NCI-H2081 treated with DMSO at 0.1 percent for 48 hours (cell line): ENCODE measurements at regions not wholly inside any gene's neighbourhood (a gene's known extent, or its start where the extent isn't known, plus 50 kb on each side); places are given as distances from the start of the nearest gene placed in this dataset.
"Not testable (repeated sequence)": the region's sequence is repeated elsewhere in the genome, so short reads cannot be mapped to it uniquely, and the experiment has no call there.

ENCODE experiments used
- DNase-seq: peaks from one replicate; lab custom pipeline; 2025; lab: John Stamatoyannopoulos, UW

DNA sequence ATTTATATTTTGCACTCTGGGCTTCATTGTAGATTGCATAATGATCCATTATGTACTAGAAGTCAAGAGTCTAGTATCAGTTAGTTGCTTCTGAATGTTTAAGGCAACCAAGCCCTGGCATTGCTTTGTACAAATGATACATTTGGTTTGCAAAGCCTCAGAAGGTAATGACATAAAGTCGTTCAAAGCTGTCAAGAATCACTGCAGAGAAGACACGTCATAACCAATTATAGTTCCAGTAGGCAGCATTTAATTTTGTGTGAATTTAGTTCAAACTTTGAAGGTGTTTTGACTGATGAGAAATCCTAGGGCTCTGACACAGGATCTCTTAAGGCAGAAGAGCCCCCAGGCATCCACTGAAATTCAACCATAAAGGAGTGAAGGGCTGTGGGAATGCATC lies 163.0 kb upstream of the KRR1 start:
- no peak for DNase-seq

GRCh38 chr12:75672200-75672599 lies 160.8 kb upstream of the KRR1 start:
- DNase-seq = no peak

- no peak for DNase-seq
Observed at GRCh38 chr12:75670216-75670615, 158.8 kb upstream of the KRR1 start.

DNA sequence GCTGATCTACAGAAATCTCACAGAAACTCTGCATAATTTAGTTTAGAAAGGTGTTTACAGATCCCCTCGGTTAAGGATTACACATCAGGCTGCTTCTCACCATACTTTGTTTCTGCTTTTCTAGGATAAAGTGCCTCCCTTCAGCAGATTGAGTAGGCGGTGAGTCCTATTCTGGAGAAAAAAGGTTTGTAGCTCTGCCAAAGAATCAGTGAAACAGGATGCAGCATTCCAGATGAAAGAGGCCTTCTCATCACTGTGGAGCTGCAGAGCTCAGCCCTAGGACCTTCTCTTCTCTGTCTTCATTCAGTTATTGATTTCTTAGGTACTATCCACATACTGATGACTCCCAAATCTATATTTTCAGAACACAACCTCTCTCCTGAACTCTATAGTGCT lies 155.5 kb upstream of the KRR1 start:
- no peak for DNase-seq

- no peak for DNase-seq
Observed at GRCh38 chr12:75666126-75666938, 154.9 kb upstream of the KRR1 start.

- DNase-seq = no peak
Observed at GRCh38 chr12:75665216-75665615, 153.8 kb upstream of the KRR1 start.

GRCh38 chr12:75662511-75663159 lies 151.2 kb upstream of the KRR1 start:
- no peak for DNase-seq

GRCh38 chr12:75661908-75662307 lies 150.5 kb upstream of the KRR1 start:
- DNase-seq = no peak

- DNase-seq = no peak
Observed at GRCh38 chr12:75660805-75661404, 149.5 kb upstream of the KRR1 start.

DNA sequence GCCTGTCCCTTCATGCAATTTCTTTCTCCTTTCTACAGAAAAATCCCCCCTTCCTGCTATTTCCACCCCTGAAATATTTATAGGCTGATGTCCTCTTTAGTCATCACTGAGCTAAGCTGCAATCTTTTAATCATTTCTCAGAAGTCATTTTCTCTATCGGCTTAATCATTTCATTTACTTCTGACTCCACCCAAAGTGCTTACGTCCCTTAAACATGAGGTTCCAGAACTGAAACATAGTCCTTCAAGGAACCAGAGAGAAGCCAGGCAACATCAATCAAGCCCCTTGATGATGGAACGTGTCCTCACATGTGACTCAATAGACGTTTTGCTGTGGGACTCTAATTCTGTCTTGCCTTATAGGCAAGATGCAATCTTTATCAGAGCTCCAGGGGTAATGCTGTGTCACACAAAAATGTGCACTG lies 148.7 kb upstream of the KRR1 start:
- no peak for DNase-seq

DNA sequence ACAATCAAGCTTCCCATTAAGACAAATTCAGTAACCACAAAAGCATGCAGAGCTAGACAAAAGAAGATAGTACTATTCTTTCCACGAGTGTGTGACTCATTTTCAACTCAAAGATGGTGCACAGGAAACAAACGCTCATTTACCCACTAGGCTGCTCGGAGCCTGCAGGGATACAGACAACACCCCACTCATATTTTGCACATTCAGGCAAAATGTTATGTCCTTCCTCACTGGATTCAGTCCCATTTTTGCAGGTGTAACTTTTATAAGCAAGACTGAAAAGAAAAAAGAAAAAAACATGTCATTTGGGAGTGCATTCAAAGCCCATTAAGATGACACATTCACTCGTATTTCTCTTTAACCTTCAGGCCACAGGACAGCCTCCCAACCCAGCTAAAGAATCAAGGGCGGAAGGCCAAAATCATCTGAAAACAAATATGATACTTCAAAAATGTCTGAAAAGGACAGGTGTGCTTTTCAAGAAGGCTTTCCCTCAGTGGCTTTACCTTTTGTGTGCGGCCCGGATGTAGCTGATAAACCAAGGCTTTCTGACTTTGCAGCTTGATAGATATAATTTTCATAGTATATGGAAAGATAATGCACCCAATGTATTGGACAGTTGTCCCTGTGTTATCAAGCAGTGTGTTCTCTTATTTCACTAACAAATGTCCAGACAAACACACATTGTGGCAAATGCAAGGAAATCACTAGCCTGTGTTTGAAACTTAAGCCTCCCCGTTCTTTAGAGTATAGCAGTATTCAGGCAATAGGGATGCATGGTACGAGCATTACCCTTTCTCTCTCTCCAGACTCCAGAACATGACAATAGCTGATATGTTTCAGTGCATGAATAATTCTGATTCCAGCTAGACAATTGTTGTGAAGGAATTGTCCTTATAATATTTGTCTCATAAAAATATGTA lies 147.8 kb upstream of the KRR1 start:
- DNase-seq = peak; percentile 2

GRCh38 chr12:75658286-75658685 lies 146.9 kb upstream of the KRR1 start:
- no peak for DNase-seq

DNA sequence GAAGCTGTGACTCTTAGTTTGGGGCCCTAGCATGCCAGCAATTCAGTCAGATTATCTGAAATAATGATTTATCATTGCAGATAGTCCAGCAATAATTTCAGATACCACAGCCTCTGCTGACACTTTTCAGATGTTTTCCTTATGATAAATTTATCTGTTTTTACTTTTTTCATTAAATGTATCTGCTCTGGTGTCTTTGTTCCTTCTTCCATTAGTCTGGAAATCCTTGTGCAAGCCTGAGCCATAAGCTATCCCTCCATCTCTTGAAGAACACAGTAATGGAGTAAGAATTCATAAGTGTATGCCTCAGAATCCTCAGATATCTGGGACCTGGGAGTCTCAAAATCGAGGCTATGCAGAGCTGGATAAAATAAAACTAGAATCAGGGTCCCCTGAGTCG lies 146.4 kb upstream of the KRR1 start:
- no peak for DNase-seq

DNA sequence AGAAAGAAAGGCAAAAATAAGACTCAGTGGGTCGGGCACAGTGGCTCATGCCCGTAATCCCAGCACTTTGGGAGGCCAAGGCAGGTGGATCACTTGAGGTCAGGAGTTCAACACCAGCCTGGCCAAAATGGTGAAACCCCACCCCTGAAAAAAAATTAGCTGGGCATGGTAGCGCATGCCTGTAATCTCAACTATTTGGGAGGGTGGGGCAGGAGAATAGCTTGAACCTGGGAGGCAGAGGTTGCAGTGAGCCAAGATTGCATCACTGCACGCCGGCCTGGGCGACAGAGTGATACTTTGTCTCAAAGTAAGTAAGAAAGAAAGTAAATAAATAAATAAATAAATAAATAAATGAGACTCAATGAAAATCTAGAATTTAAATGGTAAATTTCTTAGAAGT lies 145.9 kb upstream of the KRR1 start:
- DNase-seq = not testable (repeated sequence)

GRCh38 chr12:75656648-75657047 lies 145.2 kb upstream of the KRR1 start:
- no peak for DNase-seq

DNA sequence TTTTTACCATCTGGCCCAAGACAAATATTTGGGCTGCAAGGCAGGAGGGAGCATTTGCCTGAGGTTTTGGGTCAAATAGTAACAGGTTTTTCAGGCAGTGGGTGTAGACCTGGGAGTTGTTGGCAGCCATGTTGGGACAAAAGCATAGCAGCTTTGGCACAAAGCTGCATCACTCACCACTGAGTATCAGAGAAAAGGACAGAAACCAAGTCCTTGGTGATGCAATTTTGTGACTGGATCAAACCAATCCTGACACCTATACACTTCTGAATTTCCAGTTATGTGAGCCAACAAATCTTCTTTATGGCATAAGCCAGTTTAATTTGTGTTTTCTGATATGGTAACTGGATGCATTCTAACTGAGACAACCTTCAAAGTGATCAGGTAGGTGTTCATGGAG lies 144.8 kb upstream of the KRR1 start:
- DNase-seq = no peak

DNA sequence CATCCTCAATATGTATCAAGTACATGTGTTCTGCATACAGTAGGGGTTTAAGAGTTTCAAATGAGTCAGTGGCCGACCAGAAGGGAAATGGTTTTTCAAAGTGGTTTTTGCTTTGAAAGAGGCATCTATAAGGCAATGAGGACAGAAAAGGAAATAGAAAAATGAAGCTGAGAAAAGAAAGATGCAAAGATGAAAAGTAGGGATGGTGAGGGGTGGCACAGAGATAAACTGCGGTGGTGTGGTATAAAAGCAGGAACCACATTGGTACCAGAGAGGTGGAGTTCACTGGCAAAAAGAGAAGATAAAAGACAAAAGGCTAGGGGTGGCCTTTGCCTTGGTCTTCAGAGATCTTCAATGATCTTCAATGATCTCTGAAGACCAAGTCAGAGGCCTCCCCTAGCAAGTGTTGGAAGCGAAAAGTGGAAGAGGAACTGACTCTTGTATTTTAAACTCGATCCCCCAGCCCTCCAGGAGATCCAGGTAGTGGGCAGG lies 144.0 kb upstream of the KRR1 start:
- DNase-seq = no peak

DNA sequence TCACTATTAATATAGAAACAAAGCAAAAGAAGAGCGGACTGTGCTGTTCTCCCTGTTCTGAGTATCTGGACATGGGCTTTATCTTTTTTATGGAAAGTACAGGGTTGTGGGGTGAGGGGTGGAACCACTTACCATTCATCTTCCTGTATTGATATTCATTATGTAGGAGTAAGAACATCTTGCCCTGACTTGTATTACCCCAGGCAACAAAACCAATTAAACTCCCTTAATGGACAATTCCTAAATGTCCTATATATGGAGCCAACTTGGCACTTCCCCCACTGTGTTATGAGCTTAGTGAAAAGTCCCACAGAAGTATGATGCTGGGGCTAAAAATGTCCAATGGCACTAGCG lies 139.9 kb upstream of the KRR1 start:
- DNase-seq = no peak

- DNase-seq = no peak
Observed at GRCh38 chr12:75650595-75651341, 139.4 kb upstream of the KRR1 start.

DNA sequence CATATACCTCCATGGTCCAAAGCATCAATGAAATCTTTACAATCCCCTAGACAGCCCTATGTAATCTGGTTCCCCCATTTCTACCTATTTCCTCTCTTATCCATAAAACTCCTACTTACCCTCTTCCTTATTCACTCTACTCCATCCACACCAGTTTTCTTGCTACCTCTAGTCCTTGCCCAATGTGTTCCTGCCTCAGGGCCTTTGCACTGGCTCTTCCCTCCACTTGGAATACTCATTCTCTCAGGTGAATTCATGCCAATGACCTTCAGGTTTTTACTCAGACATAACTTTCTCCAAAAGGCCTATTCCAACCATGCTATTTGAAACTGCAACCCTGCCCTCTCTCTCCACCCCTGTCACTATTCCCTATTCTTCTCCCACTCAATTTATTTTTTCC lies 138.7 kb upstream of the KRR1 start:
- no peak for DNase-seq

DNA sequence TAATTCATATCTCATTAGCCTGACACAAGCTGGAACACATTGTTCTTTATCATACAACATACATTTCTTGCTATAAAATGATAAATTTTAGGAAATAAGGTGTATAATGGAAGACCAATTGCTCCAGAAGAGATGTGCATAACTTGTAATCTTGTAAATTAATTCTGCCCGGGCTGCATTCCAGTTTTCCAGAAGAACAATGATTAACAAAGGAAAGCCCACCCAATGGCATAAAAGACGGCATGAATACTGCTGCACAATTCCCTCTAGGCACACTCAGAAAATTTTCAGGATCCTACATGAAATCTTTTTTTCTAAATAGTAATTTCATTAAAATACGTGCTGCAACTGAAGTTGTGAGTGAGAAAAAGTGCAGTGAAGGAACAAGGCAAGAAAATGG lies 137.4 kb upstream of the KRR1 start:
- no peak for DNase-seq
